ENCODE measurements at regions not wholly inside any gene's neighbourhood (a gene's known extent, or its start where the extent isn't known, plus 50 kb on each side); places are given as distances from the start of the nearest gene placed in this dataset.

- TF ChIP-seq POLR2A (IDR thresholded peaks at IDR 0.05) (no peak), EP300 (IDR thresholded peaks at IDR 0.05; ENCODE audit: low read depth) (no peak)
- TF ChIP-seq, protein P1, sequence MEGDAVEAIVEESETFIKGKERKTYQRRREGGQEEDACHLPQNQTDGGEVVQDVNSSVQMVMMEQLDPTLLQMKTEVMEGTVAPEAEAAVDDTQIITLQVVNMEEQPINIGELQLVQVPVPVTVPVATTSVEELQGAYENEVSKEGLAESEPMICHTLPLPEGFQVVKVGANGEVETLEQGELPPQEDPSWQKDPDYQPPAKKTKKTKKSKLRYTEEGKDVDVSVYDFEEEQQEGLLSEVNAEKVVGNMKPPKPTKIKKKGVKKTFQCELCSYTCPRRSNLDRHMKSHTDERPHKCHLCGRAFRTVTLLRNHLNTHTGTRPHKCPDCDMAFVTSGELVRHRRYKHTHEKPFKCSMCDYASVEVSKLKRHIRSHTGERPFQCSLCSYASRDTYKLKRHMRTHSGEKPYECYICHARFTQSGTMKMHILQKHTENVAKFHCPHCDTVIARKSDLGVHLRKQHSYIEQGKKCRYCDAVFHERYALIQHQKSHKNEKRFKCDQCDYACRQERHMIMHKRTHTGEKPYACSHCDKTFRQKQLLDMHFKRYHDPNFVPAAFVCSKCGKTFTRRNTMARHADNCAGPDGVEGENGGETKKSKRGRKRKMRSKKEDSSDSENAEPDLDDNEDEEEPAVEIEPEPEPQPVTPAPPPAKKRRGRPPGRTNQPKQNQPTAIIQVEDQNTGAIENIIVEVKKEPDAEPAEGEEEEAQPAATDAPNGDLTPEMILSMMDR (IDR thresholded peaks at IDR 0.05), result no peak
Observed at GRCh38 chr15:67004142-67004541, 61.3 kb upstream of the SMAD3 start.

Measured in transverse colon (tissue), 3 donors.